Endothelial cell of umbilical vein (primary cell): ENCODE measurements at regions not wholly inside any gene's neighbourhood (a gene's known extent, or its start where the extent isn't known, plus 50 kb on each side); places are given as distances from the start of the nearest gene placed in this dataset.

Experiments
- CTCF ChIP-seq, 2 donors: IDR thresholded peaks; 1 replicate in 1 of 2; 2 replicates in 1 of 2; pipeline ENCODE4 v1.5.1; 2011; ENCODE audit warnings: low read length in 2 of 2, mild to moderate bottlenecking in 2 of 2, moderate library complexity in 2 of 2, control low read depth in 1 of 2, inconsistent platforms in 1 of 2, low read depth in 1 of 2; ENCODE audit not compliant: insufficient read depth in 1 of 2; ENCODE audit errors: extremely low read depth in 1 of 2
- FOS ChIP-seq: IDR thresholded peaks from 2 replicates; pipeline ENCODE4 v1.6.1; 2011; ENCODE audit warnings: mild to moderate bottlenecking, low read length, moderate library complexity, borderline replicate concordance; ENCODE audit not compliant: insufficient read depth
- MAX ChIP-seq: IDR thresholded peaks from 2 replicates; pipeline ENCODE4 v1.6.1; 2011; ENCODE audit not compliant: insufficient read depth, insufficient read length
- POLR2A ChIP-seq: IDR thresholded peaks from 2 replicates; pipeline ENCODE4 v1.6.1; 2012; ENCODE audit warnings: low read depth, mild to moderate bottlenecking, control low read depth, low read length

DNA sequence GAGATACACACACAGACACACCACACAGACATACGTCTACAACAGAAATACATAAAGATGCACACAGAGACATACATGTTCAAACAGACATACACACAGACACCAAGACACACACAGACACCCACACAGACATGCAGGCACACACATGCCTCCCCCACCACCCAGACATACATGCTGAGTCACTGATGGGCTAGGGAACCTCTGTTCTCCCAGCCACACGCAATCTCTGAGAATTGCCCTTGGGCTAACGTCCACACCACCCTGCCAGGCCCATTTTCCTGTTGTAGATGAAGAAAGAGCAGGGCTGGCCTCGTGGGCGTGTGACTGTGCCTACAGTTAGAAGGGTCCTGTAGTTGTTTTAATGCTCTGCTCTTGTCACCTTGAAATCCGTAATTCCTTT is 261.9 kb downstream of the KCNRG start:
- no peak for TF ChIP-seq CTCF (IDR thresholded peaks at IDR 0.05; ENCODE audit: extremely low read depth in 1 of 2, insufficient read depth in 1 of 2, low read depth in 1 of 2, low read length in 2 of 2)
- TF ChIP-seq POLR2A = no peak
- TF ChIP-seq MAX = no peak
- TF ChIP-seq FOS = no peak
